ENCODE measurements at regions not wholly inside any gene's neighbourhood (a gene's known extent, or its start where the extent isn't known, plus 50 kb on each side); places are given as distances from the start of the nearest gene placed in this dataset.
A peak's percentile ranks its signal among the peaks of the same experiment; 100 is the strongest.

DNA sequence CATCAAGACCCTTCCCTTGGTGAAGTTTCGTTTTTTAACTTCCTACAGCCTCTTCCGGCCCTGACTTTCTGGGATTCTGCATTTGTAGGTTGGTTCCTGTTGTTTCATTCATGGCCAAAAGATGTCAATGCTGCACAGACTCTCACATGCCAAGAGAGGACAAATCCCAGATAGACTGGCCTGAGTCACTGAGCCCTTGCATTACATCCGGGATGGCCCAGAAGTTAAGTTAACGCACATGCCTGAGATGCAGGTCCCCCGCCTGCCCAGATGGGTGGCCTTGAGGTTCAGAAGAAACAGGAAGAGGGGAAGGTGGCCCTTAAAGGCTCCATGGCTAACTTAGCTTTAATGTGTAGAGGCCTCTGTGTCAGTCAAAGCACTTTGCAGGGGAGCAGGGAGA is 51.6 kb upstream of the SRGAP3 start:
- DNase-seq (ENCODE audit: low spot score) (no peak), ATAC-seq (ENCODE audit: low FRiP score) (no peak)
- TF ChIP-seq, protein P1, sequence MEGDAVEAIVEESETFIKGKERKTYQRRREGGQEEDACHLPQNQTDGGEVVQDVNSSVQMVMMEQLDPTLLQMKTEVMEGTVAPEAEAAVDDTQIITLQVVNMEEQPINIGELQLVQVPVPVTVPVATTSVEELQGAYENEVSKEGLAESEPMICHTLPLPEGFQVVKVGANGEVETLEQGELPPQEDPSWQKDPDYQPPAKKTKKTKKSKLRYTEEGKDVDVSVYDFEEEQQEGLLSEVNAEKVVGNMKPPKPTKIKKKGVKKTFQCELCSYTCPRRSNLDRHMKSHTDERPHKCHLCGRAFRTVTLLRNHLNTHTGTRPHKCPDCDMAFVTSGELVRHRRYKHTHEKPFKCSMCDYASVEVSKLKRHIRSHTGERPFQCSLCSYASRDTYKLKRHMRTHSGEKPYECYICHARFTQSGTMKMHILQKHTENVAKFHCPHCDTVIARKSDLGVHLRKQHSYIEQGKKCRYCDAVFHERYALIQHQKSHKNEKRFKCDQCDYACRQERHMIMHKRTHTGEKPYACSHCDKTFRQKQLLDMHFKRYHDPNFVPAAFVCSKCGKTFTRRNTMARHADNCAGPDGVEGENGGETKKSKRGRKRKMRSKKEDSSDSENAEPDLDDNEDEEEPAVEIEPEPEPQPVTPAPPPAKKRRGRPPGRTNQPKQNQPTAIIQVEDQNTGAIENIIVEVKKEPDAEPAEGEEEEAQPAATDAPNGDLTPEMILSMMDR (IDR thresholded peaks at IDR 0.05): no peak

DNA sequence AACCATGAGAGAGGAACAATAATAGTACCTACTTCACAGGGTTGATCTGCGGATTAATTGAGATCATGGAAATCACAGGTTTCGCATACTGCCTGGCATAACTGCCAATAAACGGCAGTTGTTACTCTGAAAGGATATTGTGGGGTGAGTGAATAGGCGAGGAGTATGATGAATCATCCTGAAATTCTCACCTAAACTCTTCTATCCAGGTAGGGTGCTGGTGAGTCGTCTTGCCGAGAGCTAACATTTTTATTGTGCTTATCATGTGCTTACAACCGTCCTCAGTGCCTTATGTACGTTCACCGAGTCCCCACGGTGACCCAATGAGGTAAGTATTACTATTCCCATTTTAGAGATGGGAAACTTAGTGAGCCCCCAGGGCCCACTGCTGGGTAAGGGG is 52.4 kb upstream of the SRGAP3 start:
- DNase-seq (ENCODE audit: low spot score) (no peak), ATAC-seq (ENCODE audit: low FRiP score) (no peak)
- TF ChIP-seq, protein P1 (IDR thresholded peaks at IDR 0.05): no peak

DNA sequence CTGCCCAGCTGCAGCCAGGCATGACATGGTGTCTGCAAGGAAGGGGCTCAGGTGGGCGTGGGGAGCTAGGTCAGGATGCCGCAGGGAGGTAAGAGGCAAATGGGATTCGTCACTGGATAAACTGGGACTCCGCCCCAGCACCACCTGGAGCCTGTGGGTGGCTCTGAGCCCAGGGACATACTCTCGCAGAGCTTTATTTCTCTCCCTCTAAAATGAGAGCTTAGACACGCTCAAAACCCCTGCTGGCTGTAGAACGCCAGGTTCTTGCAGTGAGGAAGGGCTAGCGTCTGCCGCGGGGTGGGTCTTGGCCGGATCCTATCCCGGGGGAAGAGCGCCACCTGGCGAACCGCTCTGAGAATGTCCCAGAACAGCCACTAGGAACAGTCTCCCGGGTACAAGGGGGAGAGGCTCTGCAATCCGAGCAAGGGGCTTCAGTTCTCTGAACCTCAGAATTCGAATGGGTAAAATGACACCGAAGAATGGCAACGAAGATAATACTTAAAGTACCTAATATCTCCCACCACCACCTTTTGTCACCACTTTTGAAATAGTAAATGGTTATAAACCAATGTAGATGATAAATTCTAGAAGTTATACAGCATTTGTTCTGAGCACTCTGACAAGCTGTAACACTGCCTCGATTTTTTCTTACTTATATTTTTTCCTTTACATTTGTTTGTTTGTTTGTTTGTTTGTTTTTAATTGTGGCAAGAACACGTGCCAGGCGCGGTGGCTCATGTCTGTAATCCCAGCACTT is 53.2 kb upstream of the SRGAP3 start:
- TF ChIP-seq, protein P1 (IDR thresholded peaks at IDR 0.05): peak in 2 of 3 donors; percentile 54 to 68
- peak; percentile 31 for DNase-seq (ENCODE audit: low spot score)

DNA sequence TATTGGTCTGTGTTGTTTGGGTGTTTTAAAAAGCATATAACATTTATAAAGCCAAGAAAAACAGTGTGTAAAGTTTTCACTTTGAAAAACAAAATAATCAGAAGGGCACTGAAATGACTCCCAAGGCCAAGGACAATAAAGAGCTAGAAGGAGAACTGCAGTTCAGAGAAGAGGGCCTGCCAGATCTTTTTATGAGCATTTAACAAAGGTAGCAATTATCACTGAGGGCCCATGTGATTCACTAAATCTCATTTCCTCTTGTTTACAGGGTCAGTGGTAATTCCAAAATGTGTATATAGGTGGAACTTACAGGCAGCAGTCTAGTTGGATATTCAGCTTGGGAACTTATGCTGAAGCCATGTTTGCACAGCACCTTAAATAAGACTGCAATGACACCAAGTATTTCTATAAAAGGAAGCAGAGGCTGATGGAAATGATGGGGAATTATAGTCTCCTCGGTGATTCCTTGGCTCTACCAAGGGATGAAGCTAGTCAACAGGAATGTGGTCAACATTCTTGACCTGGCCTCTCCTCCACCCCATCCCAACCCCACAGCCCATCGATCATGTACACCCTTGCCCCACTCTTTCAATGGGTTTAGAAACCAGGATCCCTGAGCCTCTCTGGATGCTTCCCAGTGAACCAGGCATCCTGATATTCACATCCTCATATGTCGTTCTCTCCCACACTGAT is 54.4 kb upstream of the THUMPD3 start:
- TF ChIP-seq, protein P1 (IDR thresholded peaks at IDR 0.05): no peak
- DNase-seq (ENCODE audit: low spot score) (no peak), ATAC-seq (ENCODE audit: low FRiP score) (no peak)

More for the DNA sequence above, 53.2 kb upstream of the SRGAP3 start:
- peak; percentile 76 for ATAC-seq (ENCODE audit: low FRiP score)

DNA sequence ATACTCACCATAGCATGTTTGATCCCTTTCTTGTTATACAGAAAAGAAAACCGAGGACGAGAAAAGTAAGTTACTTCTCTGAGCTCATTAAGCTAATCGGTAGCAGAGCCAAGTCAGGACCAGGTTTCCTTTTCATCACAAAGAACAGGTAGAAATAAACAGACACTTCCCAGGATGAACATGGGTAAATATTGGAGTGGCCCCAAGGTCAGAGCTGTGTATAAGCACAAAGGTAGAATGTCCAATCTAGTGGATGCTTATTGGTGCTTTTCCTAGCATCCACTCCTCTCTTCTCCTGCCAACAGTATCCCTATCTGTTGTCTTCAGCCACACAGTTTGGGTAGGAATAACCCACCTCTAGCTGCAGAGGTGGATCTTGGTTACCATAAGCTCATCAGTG is 52.8 kb upstream of the THUMPD3 start:
- TF ChIP-seq, protein P1 (IDR thresholded peaks at IDR 0.05): no peak
- ATAC-seq (ENCODE audit: low FRiP score) (no peak), DNase-seq (ENCODE audit: low spot score) (no peak)

DNA sequence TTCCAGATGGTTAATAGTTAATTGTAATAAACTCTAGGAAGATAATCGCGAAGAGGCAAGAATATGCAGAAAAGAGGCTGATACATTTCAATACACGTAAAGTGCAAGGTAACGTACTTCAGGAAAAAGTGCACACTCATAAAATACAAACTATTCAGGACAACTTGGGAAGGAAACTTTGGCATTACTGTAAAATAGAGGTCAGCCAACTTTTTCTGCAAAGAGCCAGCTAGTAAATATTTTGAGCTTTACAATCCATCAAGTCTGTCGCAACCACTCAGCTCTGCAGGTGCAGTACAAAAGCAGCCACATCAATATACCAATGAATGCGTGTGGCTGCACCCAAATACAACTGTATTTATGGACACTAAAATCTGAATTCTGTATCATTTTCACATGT is 51.6 kb upstream of the THUMPD3 start:
- TF ChIP-seq, protein P1 (IDR thresholded peaks at IDR 0.05): no peak
- ATAC-seq (ENCODE audit: low FRiP score): peak; percentile 64

More for the DNA sequence above, 51.6 kb upstream of the THUMPD3 start:
- no peak for DNase-seq (ENCODE audit: low spot score)

Data from omental fat pad (tissue), 3 donors.